ENCODE measurements at regions not wholly inside any gene's neighbourhood (a gene's known extent, or its start where the extent isn't known, plus 50 kb on each side); places are given as distances from the start of the nearest gene placed in this dataset.
"Not testable (repeated sequence)": the region's sequence is repeated elsewhere in the genome, so short reads cannot be mapped to it uniquely, and the experiment has no call there.

DNA sequence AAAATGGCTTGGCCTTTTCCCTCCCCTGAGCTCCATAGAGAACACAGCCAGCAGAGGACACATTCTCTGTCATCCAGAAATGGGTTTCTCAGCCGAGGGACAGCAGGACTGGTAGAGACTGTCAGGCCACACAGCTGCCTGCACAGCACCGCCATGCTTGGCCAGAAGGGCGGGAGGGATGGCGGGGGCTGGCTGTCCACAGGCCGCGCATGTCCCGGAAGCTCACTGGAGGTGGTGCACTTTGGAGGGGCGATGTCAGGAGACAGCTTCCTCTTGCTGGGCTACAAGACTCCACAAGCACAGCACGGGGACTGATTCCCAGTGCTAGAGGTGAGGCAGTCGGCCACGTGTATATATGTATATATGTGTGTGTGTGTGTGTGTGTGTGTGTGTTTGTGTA lies 125.3 kb downstream of the GOLGA6L4 start:
- DNase-seq = not testable (repeated sequence)

DNA sequence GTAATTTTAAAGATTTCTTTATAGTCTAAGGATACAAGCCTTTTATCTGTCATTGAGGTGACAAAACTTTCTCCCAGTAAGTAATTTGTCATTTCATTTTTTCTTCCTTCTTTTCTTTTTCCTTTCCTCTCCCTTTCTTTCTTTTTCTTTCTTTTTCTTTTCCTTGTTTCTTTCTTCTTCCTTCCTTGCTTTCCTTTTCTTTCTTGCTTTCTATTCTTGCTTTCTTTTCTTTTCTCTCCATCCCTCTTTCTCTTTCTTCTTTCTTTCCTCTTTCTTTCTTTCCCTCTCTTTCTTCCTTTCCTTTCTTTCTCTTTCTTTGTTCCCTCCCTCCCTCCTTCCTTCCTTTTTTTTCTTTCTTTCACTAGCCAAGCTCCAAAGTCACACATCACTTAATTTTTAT lies 148.8 kb downstream of the GOLGA6L4 start:
- not testable (repeated sequence) for DNase-seq

DNA sequence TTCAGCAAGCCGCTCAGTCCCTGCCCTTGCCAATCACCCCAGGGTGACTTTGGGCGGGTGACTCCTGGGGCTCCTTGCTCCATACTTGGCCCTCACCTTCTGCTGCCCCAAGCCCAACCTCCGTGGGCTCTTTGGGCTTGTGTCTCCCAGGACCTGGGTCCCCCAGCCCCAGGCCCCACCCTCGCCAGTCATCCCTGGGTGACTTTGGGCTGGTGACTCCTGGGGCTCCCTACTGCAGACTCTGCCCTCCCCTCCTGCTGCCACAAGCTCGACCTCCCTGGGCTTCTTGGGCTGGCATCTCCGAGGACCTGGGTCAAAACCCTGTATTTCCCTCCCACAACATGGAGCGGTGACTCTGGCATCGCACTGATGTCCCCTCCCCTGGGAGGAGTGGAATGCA lies 151.5 kb downstream of the GOLGA6L4 start:
- DNase-seq = no peak

DNA sequence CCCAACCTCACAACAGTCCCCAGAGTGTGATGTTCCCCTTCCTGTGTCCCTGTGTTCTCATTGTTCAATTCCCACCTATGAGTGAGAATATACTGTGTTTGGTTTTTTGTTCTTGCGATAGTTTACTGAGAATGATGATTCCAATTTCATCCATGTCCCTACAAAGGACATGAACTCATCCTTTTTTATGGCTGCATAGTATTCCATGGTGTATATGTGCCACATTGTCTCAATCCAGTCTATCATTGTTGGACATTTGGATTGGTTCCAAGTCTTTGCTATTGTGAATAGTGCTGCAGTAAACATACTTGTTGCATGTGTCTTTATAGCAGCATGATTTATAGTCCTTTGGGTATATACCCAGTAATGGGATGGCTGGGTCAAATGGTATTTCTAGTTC lies 152.6 kb downstream of the GOLGA6L4 start:
- DNase-seq = not testable (repeated sequence)

- DNase-seq = not testable (repeated sequence)
Measured at GRCh38 chr15:84388638-84389037, 153.1 kb downstream of the GOLGA6L4 start.

DNA sequence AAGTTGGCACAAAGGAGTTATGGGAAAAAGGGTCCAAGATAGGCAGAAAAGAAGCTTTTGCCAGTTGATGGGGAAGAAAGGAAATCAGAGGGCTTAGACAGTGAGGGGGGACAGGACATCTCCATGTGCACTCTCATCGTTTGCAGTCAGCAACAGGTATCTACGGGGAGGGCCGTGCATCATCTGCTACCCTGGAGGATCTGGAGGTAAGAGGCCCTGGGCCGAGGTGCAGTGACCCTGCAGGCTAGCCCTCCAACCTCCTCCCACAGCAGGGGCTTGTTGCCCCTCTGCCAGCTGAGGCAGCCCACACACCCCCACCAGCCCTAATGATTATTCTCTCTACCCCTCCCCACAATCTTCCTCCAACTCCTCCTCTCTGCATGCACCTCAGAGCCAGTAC lies 154.8 kb downstream of the GOLGA6L4 start:
- not testable (repeated sequence) for DNase-seq

- DNase-seq = no peak
Measured at GRCh38 chr15:84391191-84391590, 155.6 kb downstream of the GOLGA6L4 start.

GRCh38 chr15:84392020-84392419 lies 156.4 kb downstream of the GOLGA6L4 start:
- DNase-seq = not testable (repeated sequence)

- not testable (repeated sequence) for DNase-seq
Measured at GRCh38 chr15:84393386-84393936, 157.9 kb downstream of the GOLGA6L4 start.

GRCh38 chr15:84393966-84394365 lies 158.4 kb downstream of the GOLGA6L4 start:
- not testable (repeated sequence) for DNase-seq

- DNase-seq = not testable (repeated sequence)
Measured at GRCh38 chr15:84395384-84395783, 159.8 kb downstream of the GOLGA6L4 start.

GRCh38 chr15:84395881-84396280 lies 160.3 kb downstream of the GOLGA6L4 start:
- not testable (repeated sequence) for DNase-seq

GRCh38 chr15:84397066-84397465 lies 161.5 kb downstream of the GOLGA6L4 start:
- not testable (repeated sequence) for DNase-seq

DNA sequence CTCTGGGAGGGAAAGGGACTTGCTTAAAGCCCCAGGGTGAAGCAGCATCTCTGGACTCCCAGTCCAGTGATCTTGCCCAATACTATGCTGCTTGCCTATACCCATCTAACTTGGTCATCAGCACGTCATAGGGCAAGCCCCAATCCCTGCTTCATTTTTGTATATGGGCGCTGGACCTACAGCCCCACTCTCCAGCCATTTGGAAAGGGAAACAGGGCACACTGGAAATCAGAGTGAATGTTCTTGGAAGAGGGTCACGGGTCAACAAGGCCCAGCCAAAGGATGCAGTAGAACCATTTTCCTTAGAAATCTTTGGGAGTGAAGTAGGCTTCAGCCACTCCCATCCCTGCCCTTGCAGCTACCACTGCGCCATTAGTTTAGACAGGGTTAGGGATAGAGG lies 162.5 kb downstream of the GOLGA6L4 start:
- not testable (repeated sequence) for DNase-seq

DNA sequence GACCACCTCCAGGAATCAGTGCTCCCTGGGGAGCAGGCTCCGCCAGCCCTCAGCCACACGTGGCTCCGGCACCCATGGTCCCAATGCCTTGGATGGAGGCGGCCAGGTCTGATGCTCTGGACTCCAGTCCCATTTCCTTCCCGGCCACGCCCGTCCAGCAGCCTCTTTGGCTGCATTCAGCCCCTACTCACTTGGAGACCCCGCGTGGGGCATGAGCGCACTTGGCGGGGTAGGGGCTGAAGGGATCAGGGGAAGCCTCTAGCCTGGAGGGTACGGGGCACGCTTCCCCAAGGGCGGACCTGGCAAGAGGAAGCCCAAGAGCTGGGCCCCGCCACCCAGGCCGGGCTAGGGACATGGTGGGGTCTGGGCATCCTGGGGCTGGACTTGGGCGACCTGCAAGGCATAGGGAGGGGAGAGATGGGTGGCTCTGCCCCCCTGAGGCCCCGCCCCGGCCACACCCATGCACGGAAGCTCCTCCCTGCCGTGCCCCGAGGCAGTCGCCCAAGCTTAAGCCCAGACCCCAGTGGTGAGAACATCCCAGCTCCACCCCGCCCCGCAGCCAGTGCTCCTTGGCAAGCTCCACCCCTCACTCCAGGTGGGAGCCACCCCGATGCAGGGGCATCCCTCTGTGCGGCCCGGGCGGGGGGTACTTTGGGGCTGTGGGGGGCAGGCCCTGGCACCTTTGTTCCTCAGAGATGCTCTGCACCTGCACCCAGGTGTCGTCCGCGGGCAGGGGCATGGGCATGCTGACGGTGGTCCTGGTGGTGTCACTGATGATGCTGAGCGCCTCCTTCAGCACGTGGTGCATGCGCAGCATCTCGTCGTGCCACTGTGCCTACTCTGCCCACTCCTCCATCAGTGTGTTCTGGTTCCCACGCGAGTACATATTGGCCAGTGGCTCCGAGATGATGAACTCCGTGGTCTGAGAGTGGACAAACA lies 163.5 kb downstream of the GOLGA6L4 start:
- DNase-seq = peak; percentile 13

- DNase-seq = no peak
Measured at GRCh38 chr15:84400017-84400740, 164.6 kb downstream of the GOLGA6L4 start.

- DNase-seq = no peak
Measured at GRCh38 chr15:84400820-84401219, 165.2 kb downstream of the GOLGA6L4 start.

DNA sequence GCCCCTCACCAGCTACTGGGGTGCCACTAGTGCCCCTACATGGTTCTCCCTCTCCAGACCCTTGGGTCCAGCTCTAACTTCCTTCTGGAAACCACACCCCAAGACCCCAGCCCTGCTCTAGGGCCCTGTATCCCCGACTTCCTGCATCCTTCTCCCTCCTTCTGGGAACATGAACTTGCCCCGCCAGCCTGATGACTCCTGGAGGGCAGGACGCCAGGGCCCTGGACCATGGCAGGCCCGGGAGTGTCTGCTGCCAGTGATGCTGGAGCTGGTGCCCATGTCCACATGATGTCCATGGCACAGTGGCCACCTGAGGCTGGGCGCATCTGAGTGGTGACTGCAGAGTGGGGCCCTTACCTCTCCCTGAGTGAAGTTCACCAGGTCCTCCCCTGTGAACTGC lies 165.9 kb downstream of the GOLGA6L4 start:
- not testable (repeated sequence) for DNase-seq

DNA sequence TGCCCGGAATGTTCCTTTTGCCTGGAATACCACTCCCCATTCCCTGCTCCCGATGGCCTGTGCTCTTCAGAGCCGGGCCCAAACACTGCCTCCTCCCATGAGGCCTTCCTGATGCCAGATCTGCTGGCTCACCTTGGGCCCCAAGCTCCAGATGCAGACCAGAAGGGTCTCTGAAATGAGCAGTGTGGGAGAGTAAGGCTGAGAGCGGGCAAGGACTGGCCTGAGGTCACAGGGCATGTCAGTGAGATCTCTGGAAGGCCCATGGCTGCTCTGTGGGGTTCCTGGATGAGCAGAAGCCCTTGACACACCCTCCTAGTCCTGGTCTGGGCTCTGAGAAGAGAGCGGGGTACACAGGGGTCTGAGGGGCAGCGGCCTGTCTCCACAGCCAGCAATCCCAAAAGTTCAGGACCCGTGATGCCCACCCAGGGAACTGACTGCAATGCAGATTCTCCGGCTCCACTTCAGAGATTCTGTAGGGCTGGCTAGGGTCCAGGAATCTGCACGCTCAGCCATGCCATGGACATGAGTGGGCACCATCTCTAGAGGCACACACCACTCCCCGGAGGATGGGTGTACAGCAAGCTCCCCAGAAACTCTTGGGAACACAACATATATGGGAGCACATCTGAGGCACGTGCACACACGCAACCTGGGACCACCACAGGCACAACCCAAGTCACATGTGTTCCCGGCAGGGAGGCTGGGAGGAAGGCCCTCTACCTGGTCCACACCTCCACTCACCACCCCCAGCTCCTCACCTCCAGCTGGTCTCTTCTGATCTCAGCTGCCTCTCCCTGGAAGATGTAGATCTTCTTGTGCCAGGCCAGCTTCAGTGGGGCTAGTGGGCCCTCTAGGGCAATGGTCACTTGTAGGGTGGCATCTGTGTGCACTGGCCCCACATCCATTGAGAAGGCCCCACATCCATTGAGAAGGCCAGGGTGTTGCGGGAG lies 166.6 kb downstream of the GOLGA6L4 start:
- DNase-seq = not testable (repeated sequence)

GRCh38 chr15:84402856-84403608 lies 167.5 kb downstream of the GOLGA6L4 start:
- no peak for DNase-seq

DNA sequence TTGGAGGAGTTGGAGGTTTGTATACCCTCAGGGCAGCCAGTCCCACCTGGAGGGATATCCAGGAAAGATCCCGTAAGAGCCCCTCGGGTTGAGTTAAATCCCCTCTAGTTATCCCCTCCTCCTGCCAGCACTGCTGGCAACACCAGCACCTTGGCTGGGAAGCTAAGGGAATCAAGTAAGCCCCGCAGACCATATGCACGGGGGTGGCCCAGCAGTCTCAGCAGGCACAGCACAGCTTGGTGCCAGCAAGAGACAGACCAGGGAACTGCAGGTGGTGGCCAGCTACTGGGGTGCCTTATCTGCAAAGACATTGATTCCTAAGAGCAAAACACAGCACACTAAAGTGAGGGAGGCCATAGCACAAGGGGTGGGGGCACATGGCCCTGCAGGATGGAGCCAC lies 173.8 kb downstream of the GOLGA6L4 start:
- not testable (repeated sequence) for DNase-seq

Data from right hindlimb (tissue), 1 donor.